Endothelial cell of umbilical vein (primary cell): ENCODE measurements at regions not wholly inside any gene's neighbourhood (a gene's known extent, or its start where the extent isn't known, plus 50 kb on each side); places are given as distances from the start of the nearest gene placed in this dataset.

Experiments
- EZH2 ChIP-seq: IDR thresholded peaks from 2 replicates; pipeline ENCODE4 v1.6.1; 2012; ENCODE audit warnings: borderline replicate concordance, low read depth, mild to moderate bottlenecking, moderate library complexity, low read length, inconsistent platforms; ENCODE audit not compliant: severe bottlenecking
- JUN ChIP-seq: IDR thresholded peaks from 2 replicates; pipeline ENCODE4 v1.6.1; 2011; ENCODE audit warnings: borderline replicate concordance, low read depth; ENCODE audit not compliant: insufficient read length, insufficient read depth
- MYC ChIP-seq: IDR thresholded peaks from one replicate; pipeline ENCODE4 v1.6.1; 2011; ENCODE audit warnings: mild to moderate bottlenecking, low read depth, low read length
- POLR2A ChIP-seq: IDR thresholded peaks from 2 replicates; pipeline ENCODE4 v1.6.1; 2012; ENCODE audit warnings: low read depth, mild to moderate bottlenecking, control low read depth, low read length
- POLR2AphosphoS5 ChIP-seq: IDR thresholded peaks from 2 replicates; pipeline ENCODE4 v1.6.1; 2012; ENCODE audit warnings: low read depth, mild to moderate bottlenecking, control low read depth, low read length, moderate library complexity; ENCODE audit not compliant: insufficient read depth
- TF ChIP-seq, protein P1 (sequence below), 2 donors: IDR thresholded peaks; 1 replicate in 1 of 2; 2 replicates in 1 of 2; pipeline ENCODE4 v1.5.1; 2011; ENCODE audit warnings: low read length in 2 of 2, mild to moderate bottlenecking in 2 of 2, moderate library complexity in 2 of 2, control low read depth in 1 of 2, inconsistent platforms in 1 of 2, low read depth in 1 of 2; ENCODE audit not compliant: insufficient read depth in 1 of 2; ENCODE audit errors: extremely low read depth in 1 of 2
- TF ChIP-seq, protein P2 (sequence below): IDR thresholded peaks from 2 replicates; pipeline ENCODE4 v1.6.1; 2011; ENCODE audit not compliant: insufficient read depth, insufficient read length

DNA sequence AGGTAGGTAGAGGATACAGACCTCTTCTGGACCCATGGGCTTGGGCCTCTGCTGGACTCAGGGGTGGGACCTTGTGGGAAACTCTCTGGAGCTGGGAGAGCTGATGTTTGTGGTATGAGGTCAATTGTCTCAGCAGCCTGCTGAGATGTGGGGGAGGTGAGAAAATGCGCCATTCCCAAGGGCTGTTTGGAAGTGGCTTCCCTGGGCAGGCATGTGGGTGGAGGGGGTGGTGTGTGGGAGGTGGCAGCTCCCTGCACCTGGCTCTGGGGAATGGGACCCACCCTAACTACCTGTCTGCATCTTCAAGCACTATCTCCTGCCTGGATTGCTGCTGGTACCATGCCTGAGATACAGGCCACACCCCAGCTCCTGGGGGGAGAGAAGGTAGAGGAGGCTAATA lies 97.4 kb upstream of the THY1 start:
- TF ChIP-seq POLR2AphosphoS5 (no peak), EZH2 (no peak), MYC (no peak), POLR2A (no peak), JUN (no peak)
- TF ChIP-seq, protein P1, sequence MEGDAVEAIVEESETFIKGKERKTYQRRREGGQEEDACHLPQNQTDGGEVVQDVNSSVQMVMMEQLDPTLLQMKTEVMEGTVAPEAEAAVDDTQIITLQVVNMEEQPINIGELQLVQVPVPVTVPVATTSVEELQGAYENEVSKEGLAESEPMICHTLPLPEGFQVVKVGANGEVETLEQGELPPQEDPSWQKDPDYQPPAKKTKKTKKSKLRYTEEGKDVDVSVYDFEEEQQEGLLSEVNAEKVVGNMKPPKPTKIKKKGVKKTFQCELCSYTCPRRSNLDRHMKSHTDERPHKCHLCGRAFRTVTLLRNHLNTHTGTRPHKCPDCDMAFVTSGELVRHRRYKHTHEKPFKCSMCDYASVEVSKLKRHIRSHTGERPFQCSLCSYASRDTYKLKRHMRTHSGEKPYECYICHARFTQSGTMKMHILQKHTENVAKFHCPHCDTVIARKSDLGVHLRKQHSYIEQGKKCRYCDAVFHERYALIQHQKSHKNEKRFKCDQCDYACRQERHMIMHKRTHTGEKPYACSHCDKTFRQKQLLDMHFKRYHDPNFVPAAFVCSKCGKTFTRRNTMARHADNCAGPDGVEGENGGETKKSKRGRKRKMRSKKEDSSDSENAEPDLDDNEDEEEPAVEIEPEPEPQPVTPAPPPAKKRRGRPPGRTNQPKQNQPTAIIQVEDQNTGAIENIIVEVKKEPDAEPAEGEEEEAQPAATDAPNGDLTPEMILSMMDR (IDR thresholded peaks at IDR 0.05; ENCODE audit: extremely low read depth in 1 of 2, insufficient read depth in 1 of 2, low read depth in 1 of 2, low read length in 2 of 2) = no peak
- TF ChIP-seq, protein P2, sequence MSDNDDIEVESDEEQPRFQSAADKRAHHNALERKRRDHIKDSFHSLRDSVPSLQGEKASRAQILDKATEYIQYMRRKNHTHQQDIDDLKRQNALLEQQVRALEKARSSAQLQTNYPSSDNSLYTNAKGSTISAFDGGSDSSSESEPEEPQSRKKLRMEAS = no peak
